Mucosa of rectum (tissue), 2 donors: ENCODE measurements at regions not wholly inside any gene's neighbourhood (a gene's known extent, or its start where the extent isn't known, plus 50 kb on each side); places are given as distances from the start of the nearest gene placed in this dataset.
"Not testable (repeated sequence)": the region's sequence is repeated elsewhere in the genome, so short reads cannot be mapped to it uniquely, and the experiment has no call there.

ENCODE experiments used
- H3K27ac ChIP-seq, 2 donors: one replicate each; pipeline ENCODE4 v1.7.0; 2013; ENCODE audit warnings: inconsistent platforms in 2 of 2, low read depth in 2 of 2, low read length in 2 of 2
- H3K27me3 ChIP-seq, 2 donors: one replicate each; pipeline ENCODE4 v1.7.0; 2013; ENCODE audit warnings: low read length in 2 of 2; ENCODE audit not compliant: control insufficient read depth in 2 of 2, insufficient read depth in 2 of 2
- H3K36me3 ChIP-seq, 2 donors: one replicate each; pipeline ENCODE4 v1.7.0; 2013; ENCODE audit warnings: low read length in 2 of 2; ENCODE audit not compliant: control insufficient read depth in 2 of 2, insufficient read depth in 2 of 2
- H3K4me1 ChIP-seq, 2 donors: one replicate each; pipeline ENCODE4 v1.7.0; 2013; ENCODE audit warnings: low read length in 2 of 2, mild to moderate bottlenecking in 1 of 2; ENCODE audit not compliant: control insufficient read depth in 2 of 2, insufficient read depth in 2 of 2
- H3K4me3 ChIP-seq, 2 donors: one replicate each; pipeline ENCODE4 v1.7.0; 2013; ENCODE audit warnings: low read length in 2 of 2
- H3K9ac ChIP-seq, 2 donors: one replicate each; pipeline ENCODE4 v1.7.0; 2013; ENCODE audit warnings: low read length in 2 of 2, low read depth in 1 of 2, mild to moderate bottlenecking in 1 of 2
- H3K9me3 ChIP-seq, 2 donors: one replicate each; pipeline ENCODE4 v1.7.0; 2013; ENCODE audit warnings: low read length in 2 of 2; ENCODE audit not compliant: control insufficient read depth in 2 of 2
- donor health status: healthy.
- donor health status: Normal muscosa, but diverticular disease.

DNA sequence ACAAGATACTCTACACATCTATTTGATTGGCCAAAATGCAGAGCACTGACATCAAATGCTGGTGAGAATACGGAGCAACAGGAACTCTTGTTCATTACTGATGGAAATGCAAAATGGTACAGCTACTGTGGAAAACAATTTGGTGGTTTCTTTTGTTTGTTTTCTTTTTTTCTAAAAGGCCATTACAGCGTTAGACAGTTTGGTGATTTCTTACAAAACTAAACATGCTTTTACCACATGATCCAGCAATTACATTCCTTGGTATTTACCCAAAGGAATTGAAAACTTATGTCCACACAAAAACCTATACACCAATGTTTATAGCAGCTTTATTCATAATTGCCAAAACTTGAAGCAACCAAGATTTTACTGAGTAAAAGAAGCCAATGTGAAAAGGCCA, 66.4 kb upstream of the FBXO28 start:
- Histone ChIP-seq H3K27me3 (no peaks in the 10 kb centered on the region), H3K4me1 (peaks cover 0 to 2% of the 10 kb centered on the region in 2 donors), H3K27ac (no peak overlapping the region), H3K4me3 (no peak overlapping the region), H3K9me3 (no peaks in the 10 kb centered on the region), H3K9ac (no peak overlapping the region), H3K36me3 (no peaks in the 10 kb centered on the region)

- Histone ChIP-seq H3K9ac (no peak overlapping the region), H3K4me1 (peaks cover 4 to 6% of the 10 kb centered on the region in 2 donors), H3K9me3 (no peaks in the 10 kb centered on the region), H3K27me3 (no peaks in the 10 kb centered on the region), H3K27ac (no peak overlapping the region), H3K36me3 (no peaks in the 10 kb centered on the region), H3K4me3 (no peak overlapping the region)
Observed at GRCh38 chr1:224045556-224045955, 68.4 kb upstream of the FBXO28 start.

GRCh38 chr1:224044420-224044819, 69.5 kb upstream of the FBXO28 start:
- H3K4me3 ChIP-seq, result no peak overlapping the region
- peaks cover 4 to 6% of the 10 kb centered on the region in 2 donors for H3K4me1 ChIP-seq
- no peaks in the 10 kb centered on the region for H3K36me3 ChIP-seq
- no peaks in the 10 kb centered on the region for H3K9me3 ChIP-seq
- no peaks in the 10 kb centered on the region for H3K27me3 ChIP-seq
- H3K9ac ChIP-seq, result no peak overlapping the region
- no peak overlapping the region for H3K27ac ChIP-seq

- Histone ChIP-seq H3K9me3 (no peaks in the 10 kb centered on the region), H3K4me3 (no peak overlapping the region), H3K27ac (no peak overlapping the region), H3K36me3 (no peaks in the 10 kb centered on the region), H3K4me1 (peaks cover 4 to 6% of the 10 kb centered on the region in 2 donors), H3K9ac (no peak overlapping the region), H3K27me3 (no peaks in the 10 kb centered on the region)
Observed at GRCh38 chr1:224042557-224043118, 71.3 kb upstream of the FBXO28 start.

- no peak overlapping the region for H3K27ac ChIP-seq
- no peaks in the 10 kb centered on the region for H3K9me3 ChIP-seq
- H3K4me3 ChIP-seq, result no peak overlapping the region
- peaks cover 4 to 6% of the 10 kb centered on the region in 2 donors for H3K4me1 ChIP-seq
- H3K27me3 ChIP-seq, result no peaks in the 10 kb centered on the region
- no peaks in the 10 kb centered on the region for H3K36me3 ChIP-seq
- no peak overlapping the region for H3K9ac ChIP-seq
Observed at GRCh38 chr1:224041032-224041431, 72.9 kb upstream of the FBXO28 start.

DNA sequence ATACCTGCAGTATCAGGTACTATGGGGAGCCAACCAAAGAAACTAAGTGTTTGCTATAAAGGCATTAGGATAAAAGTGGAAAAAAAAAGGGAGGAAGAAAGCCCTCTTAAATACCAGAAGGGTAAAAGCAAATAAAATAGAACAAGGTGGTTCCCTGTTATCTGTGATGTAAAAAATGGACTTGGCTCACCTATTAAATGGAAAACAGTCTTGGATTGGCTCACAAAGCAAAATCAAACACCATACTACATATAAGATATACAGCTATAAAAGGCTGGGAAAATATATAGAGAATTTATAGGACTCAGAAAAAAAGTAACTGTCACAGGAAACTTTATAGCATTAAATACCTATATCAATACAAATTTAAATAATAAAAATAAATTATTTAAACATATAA, 73.5 kb upstream of the FBXO28 start:
- H3K27me3 ChIP-seq, H3K9me3 ChIP-seq, H3K4me3 ChIP-seq, H3K36me3 ChIP-seq, H3K4me1 ChIP-seq, H3K9ac ChIP-seq, H3K27ac ChIP-seq: not testable (repeated sequence)

DNA sequence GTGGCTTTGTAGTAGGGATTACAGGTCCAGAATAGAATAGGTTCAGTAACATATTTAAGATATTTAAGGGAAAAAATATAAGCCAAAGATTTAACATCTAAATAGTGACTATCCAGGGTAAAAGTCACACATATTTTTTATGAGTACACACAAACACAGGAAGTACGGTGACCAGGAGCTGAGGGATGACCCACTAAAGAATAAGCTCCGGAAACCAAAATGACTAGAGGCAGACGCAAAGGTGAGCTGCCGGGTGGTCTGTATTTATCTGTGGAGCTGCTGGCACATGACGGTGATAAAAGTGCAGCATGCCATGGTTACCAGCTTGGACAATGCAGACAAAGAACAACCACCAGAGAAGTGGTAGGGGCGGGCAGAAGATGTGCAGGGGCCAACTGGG, 73.9 kb upstream of the FBXO28 start:
- not testable (repeated sequence) for H3K9ac ChIP-seq, H3K9me3 ChIP-seq, H3K4me1 ChIP-seq, H3K27ac ChIP-seq, H3K27me3 ChIP-seq, H3K36me3 ChIP-seq, H3K4me3 ChIP-seq

- not testable (repeated sequence) for H3K4me3 ChIP-seq, H3K9ac ChIP-seq, H3K27ac ChIP-seq, H3K27me3 ChIP-seq, H3K36me3 ChIP-seq, H3K4me1 ChIP-seq, H3K9me3 ChIP-seq
Observed at GRCh38 chr1:224038832-224039231, 75.1 kb upstream of the FBXO28 start.

DNA sequence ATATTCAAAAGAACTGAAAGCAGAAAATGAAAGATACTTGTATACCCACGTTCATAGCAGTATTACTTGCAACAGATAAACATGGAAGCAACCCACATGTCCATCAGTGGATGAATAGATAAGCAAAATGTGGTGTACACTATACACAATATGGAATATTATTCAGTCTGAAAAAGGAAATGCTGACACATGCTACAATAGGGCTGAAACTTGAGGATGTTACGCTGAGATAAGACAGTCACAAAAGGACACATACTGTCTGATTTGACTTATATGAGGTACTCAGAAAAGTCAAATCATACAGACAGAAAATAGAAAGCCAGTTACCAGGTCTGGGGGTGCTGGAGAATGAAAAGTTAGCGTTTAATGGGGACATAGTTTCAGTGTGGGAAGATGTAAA, 76.5 kb upstream of the FBXO28 start:
- H3K27ac ChIP-seq, H3K9ac ChIP-seq, H3K4me3 ChIP-seq, H3K27me3 ChIP-seq, H3K36me3 ChIP-seq, H3K4me1 ChIP-seq, H3K9me3 ChIP-seq: not testable (repeated sequence)

- H3K9ac ChIP-seq, H3K9me3 ChIP-seq, H3K4me1 ChIP-seq, H3K4me3 ChIP-seq, H3K27ac ChIP-seq, H3K27me3 ChIP-seq, H3K36me3 ChIP-seq: not testable (repeated sequence)
Observed at GRCh38 chr1:224032608-224033276, 81.2 kb upstream of the FBXO28 start.

- not testable (repeated sequence) for H3K4me3 ChIP-seq, H3K27ac ChIP-seq, H3K36me3 ChIP-seq, H3K9me3 ChIP-seq, H3K4me1 ChIP-seq, H3K9ac ChIP-seq, H3K27me3 ChIP-seq
Observed at GRCh38 chr1:224031986-224032385, 81.9 kb upstream of the FBXO28 start.
